ENCODE measurements at regions not wholly inside any gene's neighbourhood (a gene's known extent, or its start where the extent isn't known, plus 50 kb on each side); places are given as distances from the start of the nearest gene placed in this dataset.

GRCh38 chr2:189997016-189997415 lies 65.5 kb downstream of the MSTN start:
- H3K4me3 ChIP-seq (replicated peaks in 1 of 4; ENCODE audit: control extremely low read depth in 1 of 4, insufficient read depth in 1 of 4, low read depth in 3 of 4, low read length in 4 of 4), result no peak overlapping the region
- H3K4me2 ChIP-seq (ENCODE audit: extremely low read depth, insufficient read depth, low read length), result no peak overlapping the region
- H3K9me3 ChIP-seq (ENCODE audit: control insufficient read depth, insufficient read depth, low read depth, low read length), result no peaks in the 10 kb centered on the region
- H3K36me3 ChIP-seq (ENCODE audit: control insufficient read depth, insufficient read depth, low read length), result no peaks in the 10 kb centered on the region
- DNase-seq (ENCODE audit: low read depth in 2 of 2), result no peak
- no peak overlapping the region for H2AFZ ChIP-seq (ENCODE audit: low read length)
- no peaks in the 10 kb centered on the region for H3K4me1 ChIP-seq (ENCODE audit: control insufficient read depth, extremely low read depth, insufficient read depth, low read length)
- TF ChIP-seq, protein P1, sequence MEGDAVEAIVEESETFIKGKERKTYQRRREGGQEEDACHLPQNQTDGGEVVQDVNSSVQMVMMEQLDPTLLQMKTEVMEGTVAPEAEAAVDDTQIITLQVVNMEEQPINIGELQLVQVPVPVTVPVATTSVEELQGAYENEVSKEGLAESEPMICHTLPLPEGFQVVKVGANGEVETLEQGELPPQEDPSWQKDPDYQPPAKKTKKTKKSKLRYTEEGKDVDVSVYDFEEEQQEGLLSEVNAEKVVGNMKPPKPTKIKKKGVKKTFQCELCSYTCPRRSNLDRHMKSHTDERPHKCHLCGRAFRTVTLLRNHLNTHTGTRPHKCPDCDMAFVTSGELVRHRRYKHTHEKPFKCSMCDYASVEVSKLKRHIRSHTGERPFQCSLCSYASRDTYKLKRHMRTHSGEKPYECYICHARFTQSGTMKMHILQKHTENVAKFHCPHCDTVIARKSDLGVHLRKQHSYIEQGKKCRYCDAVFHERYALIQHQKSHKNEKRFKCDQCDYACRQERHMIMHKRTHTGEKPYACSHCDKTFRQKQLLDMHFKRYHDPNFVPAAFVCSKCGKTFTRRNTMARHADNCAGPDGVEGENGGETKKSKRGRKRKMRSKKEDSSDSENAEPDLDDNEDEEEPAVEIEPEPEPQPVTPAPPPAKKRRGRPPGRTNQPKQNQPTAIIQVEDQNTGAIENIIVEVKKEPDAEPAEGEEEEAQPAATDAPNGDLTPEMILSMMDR (conservative IDR thresholded peaks at IDR 0.05 in 1 of 2, IDR thresholded peaks at IDR 0.05 in 1 of 2; ENCODE audit: low read depth in 1 of 2, low read length in 2 of 2), result no peak
- no peak for TF ChIP-seq EZH2 (IDR thresholded peaks at IDR 0.05; ENCODE audit: low read length, missing control alignments)
- H3K27ac ChIP-seq (ENCODE audit: insufficient read depth, low read length), result no peak overlapping the region
- no peaks in the 10 kb centered on the region for H4K20me1 ChIP-seq (ENCODE audit: control insufficient read depth, extremely low read depth, insufficient read depth, low read length)
- no peak overlapping the region for H3K9ac ChIP-seq (ENCODE audit: insufficient read depth, low read length)
- no peaks in the 10 kb centered on the region for H3K27me3 ChIP-seq (ENCODE audit: control insufficient read depth, insufficient read depth, low read length)
- no peaks in the 10 kb centered on the region for H3K79me2 ChIP-seq (ENCODE audit: control insufficient read depth, insufficient read depth, low read length)

DNA sequence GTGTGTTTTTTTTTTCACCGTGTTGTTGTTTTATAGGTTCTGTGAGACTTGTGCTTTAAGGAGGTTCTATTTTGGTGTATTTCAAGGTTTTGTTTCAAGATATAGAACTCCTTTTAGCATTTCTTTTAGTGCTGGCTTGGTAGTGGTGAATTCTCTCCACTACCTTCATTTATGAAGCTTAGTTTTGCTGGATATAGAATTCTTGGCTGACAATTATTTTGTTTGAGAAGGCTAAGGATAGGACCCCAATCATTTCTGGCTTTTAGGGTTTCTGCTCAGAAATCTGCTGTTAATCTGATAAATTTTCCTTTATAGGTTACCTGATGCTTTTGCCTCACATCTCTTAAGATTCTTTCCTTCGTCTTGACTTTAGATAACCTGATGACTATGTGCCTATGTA lies 66.8 kb downstream of the MSTN start:
- no peak for DNase-seq (ENCODE audit: low read depth in 2 of 2)
- H4K20me1 ChIP-seq (ENCODE audit: control insufficient read depth, extremely low read depth, insufficient read depth, low read length), result no peaks in the 10 kb centered on the region
- no peak overlapping the region for H2AFZ ChIP-seq (ENCODE audit: low read length)
- TF ChIP-seq, protein P1 (conservative IDR thresholded peaks at IDR 0.05 in 1 of 2, IDR thresholded peaks at IDR 0.05 in 1 of 2; ENCODE audit: low read depth in 1 of 2, low read length in 2 of 2), result no peak
- no peak for TF ChIP-seq EZH2 (IDR thresholded peaks at IDR 0.05; ENCODE audit: low read length, missing control alignments)
- no peaks in the 10 kb centered on the region for H3K36me3 ChIP-seq (ENCODE audit: control insufficient read depth, insufficient read depth, low read length)
- no peak overlapping the region for H3K4me3 ChIP-seq (replicated peaks in 1 of 4; ENCODE audit: control extremely low read depth in 1 of 4, insufficient read depth in 1 of 4, low read depth in 3 of 4, low read length in 4 of 4)
- H3K4me1 ChIP-seq (ENCODE audit: control insufficient read depth, extremely low read depth, insufficient read depth, low read length), result no peaks in the 10 kb centered on the region
- H3K27ac ChIP-seq (ENCODE audit: insufficient read depth, low read length), result no peak overlapping the region
- no peaks in the 10 kb centered on the region for H3K27me3 ChIP-seq (ENCODE audit: control insufficient read depth, insufficient read depth, low read length)
- H3K79me2 ChIP-seq (ENCODE audit: control insufficient read depth, insufficient read depth, low read length), result no peaks in the 10 kb centered on the region
- H3K4me2 ChIP-seq (ENCODE audit: extremely low read depth, insufficient read depth, low read length), result no peak overlapping the region
- no peak overlapping the region for H3K9ac ChIP-seq (ENCODE audit: insufficient read depth, low read length)
- H3K9me3 ChIP-seq (ENCODE audit: control insufficient read depth, insufficient read depth, low read depth, low read length), result no peaks in the 10 kb centered on the region

- Histone ChIP-seq H3K27ac (ENCODE audit: insufficient read depth, low read length) (no peak overlapping the region), H3K4me1 (ENCODE audit: control insufficient read depth, extremely low read depth, insufficient read depth, low read length) (no peaks in the 10 kb centered on the region), H3K36me3 (ENCODE audit: control insufficient read depth, insufficient read depth, low read length) (no peaks in the 10 kb centered on the region), H3K9ac (ENCODE audit: insufficient read depth, low read length) (no peak overlapping the region), H3K79me2 (ENCODE audit: control insufficient read depth, insufficient read depth, low read length) (no peaks in the 10 kb centered on the region), H4K20me1 (ENCODE audit: control insufficient read depth, extremely low read depth, insufficient read depth, low read length) (no peaks in the 10 kb centered on the region), H3K4me3 (replicated peaks in 1 of 4; ENCODE audit: control extremely low read depth in 1 of 4, insufficient read depth in 1 of 4, low read depth in 3 of 4, low read length in 4 of 4) (no peak overlapping the region), H2AFZ (ENCODE audit: low read length) (no peak overlapping the region), H3K4me2 (ENCODE audit: extremely low read depth, insufficient read depth, low read length) (no peak overlapping the region), H3K9me3 (ENCODE audit: control insufficient read depth, insufficient read depth, low read depth, low read length) (no peaks in the 10 kb centered on the region), H3K27me3 (ENCODE audit: control insufficient read depth, insufficient read depth, low read length) (no peaks in the 10 kb centered on the region)
- no peak for TF ChIP-seq EZH2 (IDR thresholded peaks at IDR 0.05; ENCODE audit: low read length, missing control alignments)
- TF ChIP-seq, protein P1 (conservative IDR thresholded peaks at IDR 0.05 in 1 of 2, IDR thresholded peaks at IDR 0.05 in 1 of 2; ENCODE audit: low read depth in 1 of 2, low read length in 2 of 2), result peak; percentile 17 to 50
- no peak for DNase-seq (ENCODE audit: low read depth in 2 of 2)
These were observed 79.6 kb downstream of the MSTN start for GRCh38 chr2:189982780-189983394.

All from fibroblast of lung (primary cell).